HepG2 (cell line): ENCODE measurements at regions not wholly inside any gene's neighbourhood (a gene's known extent, or its start where the extent isn't known, plus 50 kb on each side); places are given as distances from the start of the nearest gene placed in this dataset.
A peak's percentile ranks its signal among the peaks of the same experiment; 100 is the strongest.

ENCODE experiments used
- AHDC1 ChIP-seq: sonication (generic); formaldehyde crosslinking; IDR thresholded peaks from 2 replicates; pipeline ENCODE4 v1.5.1; 2020; ENCODE audit warnings: mild to moderate bottlenecking, missing genetic modification reagents, borderline replicate concordance
- ARID5B ChIP-seq: IDR thresholded peaks from 2 replicates; pipeline ENCODE4 v1.4.0; 2020; ENCODE audit warnings: mild to moderate bottlenecking, missing genetic modification reagents
- ATF7-NPFF ChIP-seq: sonication (generic); formaldehyde crosslinking; IDR thresholded peaks from 2 replicates; pipeline ENCODE4 v1.8.1; 2023; ENCODE audit warnings: mild to moderate bottlenecking, low read depth, missing genetic modification reagents, moderate library complexity
- EP300 ChIP-seq, 3 experiments: sonication (generic) in 1 of 3; formaldehyde crosslinking in 1 of 3; IDR thresholded peaks; 2 replicates each; pipeline versions ENCODE4 v1.5.1 to v1.6.1; 2011 to 2020; ENCODE audit warnings: low read depth in 2 of 3, low read length in 2 of 3, borderline replicate concordance in 1 of 3, improper control_type of control experiment in 1 of 3, mild to moderate bottlenecking in 1 of 3, missing genetic modification reagents in 1 of 3, moderate library complexity in 1 of 3
- FOXA3 ChIP-seq: IDR thresholded peaks from 2 replicates; pipeline ENCODE4 v1.6.1; 2016; ENCODE audit warnings: missing genetic modification reagents, missing compliant biosample characterization
- GATAD2A ChIP-seq: IDR thresholded peaks from 2 replicates; pipeline ENCODE4 v1.6.1; 2016
- HOXA3 ChIP-seq: sonication (generic); formaldehyde crosslinking; IDR thresholded peaks from 2 replicates; pipeline ENCODE4 v1.5.0; 2020; ENCODE audit warnings: missing genetic modification reagents
- ISL2 ChIP-seq: sonication (generic); formaldehyde crosslinking; IDR thresholded peaks from 2 replicates; pipeline ENCODE4 v1.5.0; 2020; ENCODE audit warnings: missing genetic modification reagents
- NCOA2 ChIP-seq: sonication (generic); formaldehyde crosslinking; IDR thresholded peaks from 2 replicates; pipeline ENCODE4 v1.8.0; 2022; ENCODE audit warnings: inconsistent platforms
- NR2C2 ChIP-seq: sonication (generic); formaldehyde crosslinking; IDR thresholded peaks from 2 replicates; pipeline ENCODE4 v1.4.0; 2020; ENCODE audit warnings: missing genetic modification reagents, mild to moderate bottlenecking, moderate library complexity, borderline replicate concordance
- ZBTB10 ChIP-seq: sonication (generic); formaldehyde crosslinking; IDR thresholded peaks from 2 replicates; pipeline ENCODE4 v1.4.0; 2020; ENCODE audit warnings: missing genetic modification reagents, borderline replicate concordance
- ZBTB7B ChIP-seq: sonication (generic); formaldehyde crosslinking; IDR thresholded peaks from 2 replicates; pipeline ENCODE4 v1.4.0; 2020; ENCODE audit warnings: missing genetic modification reagents
- ZC3H13 ChIP-seq: sonication (generic); formaldehyde crosslinking; IDR thresholded peaks from 2 replicates; pipeline ENCODE4 v1.8.1; 2023; ENCODE audit warnings: mild to moderate bottlenecking, missing genetic modification reagents, moderate library complexity
- ZNF331 ChIP-seq: sonication (generic); formaldehyde crosslinking; IDR thresholded peaks from 2 replicates; pipeline ENCODE4 v1.4.0; 2020; ENCODE audit warnings: missing genetic modification reagents
- ZNF335 ChIP-seq: sonication (generic); formaldehyde crosslinking; IDR thresholded peaks from 2 replicates; pipeline ENCODE4 v1.4.0; 2020; ENCODE audit warnings: missing genetic modification reagents
- ZNF674 ChIP-seq: sonication (generic); formaldehyde crosslinking; IDR thresholded peaks from 2 replicates; pipeline ENCODE4 v1.5.0; 2020; ENCODE audit warnings: low read depth, mild to moderate bottlenecking, missing genetic modification reagents
- ZNF792 ChIP-seq: IDR thresholded peaks from 2 replicates; pipeline ENCODE4 v1.6.1; 2016

GRCh38 chr13:81106348-81106747 is 765.4 kb upstream of the SPRY2 start (continued):
- TF ChIP-seq ZNF674 (CRISPR knock-in tag) (no peak), ZBTB10 (CRISPR knock-in tag) (no peak), ZBTB7B (peak; percentile 81; the same call in 1 of the 2 replicates), ZNF331 (CRISPR knock-in tag) (0 out of 2 replicates have a peak, but pooled peaks have one; percentile 16), ZNF792 (CRISPR knock-in tag) (no peak), GATAD2A (CRISPR knock-in tag) (peak; percentile 68; the same call in 1 of the 2 replicates), ARID5B (peak; percentile 82), FOXA3 (peak; percentile 78), ZNF335 (CRISPR knock-in tag) (no peak), ATF7-NPFF (CRISPR knock-in tag) (no peak), NR2C2 (no peak), ISL2 (CRISPR knock-in tag) (peak; percentile 74), NCOA2 (peak; percentile 73), EP300 (IDR thresholded peaks at IDR 0.05; ENCODE audit: low read depth in 2 of 2, low read length in 2 of 2) (peak in 1 of 2 experiments; percentile 81; a peak in 2 of 4 replicates), EP300 (CRISPR knock-in tag; IDR thresholded peaks at IDR 0.05; ENCODE audit: borderline replicate concordance) (no peak), AHDC1 (CRISPR knock-in tag) (peak; percentile 81), ZC3H13 (CRISPR knock-in tag) (no peak), HOXA3 (CRISPR knock-in tag) (no peak)
